ENCODE measurements at regions not wholly inside any gene's neighbourhood (a gene's known extent, or its start where the extent isn't known, plus 50 kb on each side); places are given as distances from the start of the nearest gene placed in this dataset.

- DNase-seq, result no peak
These were observed 1132.6 kb downstream of the MAT2B start for GRCh38 chr5:164637931-164638521.

- DNase-seq, result no peak
These were observed 1143.8 kb downstream of the MAT2B start for GRCh38 chr5:164649266-164649665.

GRCh38 chr5:164650427-164650826, 1145.0 kb downstream of the MAT2B start:
- DNase-seq, result no peak

GRCh38 chr5:164651546-164652275, 1146.3 kb downstream of the MAT2B start:
- no peak for DNase-seq

GRCh38 chr5:164652276-164652660, 1146.8 kb downstream of the MAT2B start:
- DNase-seq, result no peak

- no peak for DNase-seq
These were observed 1158.0 kb downstream of the MAT2B start for GRCh38 chr5:164663198-164663989.

- no peak for DNase-seq
These were observed 1166.2 kb downstream of the MAT2B start for GRCh38 chr5:164671640-164672039.

GRCh38 chr5:164672205-164672604, 1166.8 kb downstream of the MAT2B start:
- no peak for DNase-seq

GRCh38 chr5:164672931-164673694, 1167.7 kb downstream of the MAT2B start:
- DNase-seq, result no peak

- no peak for DNase-seq
These were observed 1174.0 kb downstream of the MAT2B start for GRCh38 chr5:164679461-164679860.

- DNase-seq, result no peak
These were observed 1174.8 kb downstream of the MAT2B start for GRCh38 chr5:164680216-164680615.

- no peak for DNase-seq
These were observed 1175.5 kb downstream of the MAT2B start for GRCh38 chr5:164680812-164681520.

- DNase-seq, result no peak
These were observed 1182.0 kb downstream of the MAT2B start for GRCh38 chr5:164687391-164687790.

GRCh38 chr5:164688437-164688836, 1183.0 kb downstream of the MAT2B start:
- no peak for DNase-seq

GRCh38 chr5:164708831-164709230, 1203.4 kb downstream of the MAT2B start:
- no peak for DNase-seq

GRCh38 chr5:164713682-164714081, 1208.3 kb downstream of the MAT2B start:
- DNase-seq, result no peak

- DNase-seq, result no peak
These were observed 1215.7 kb downstream of the MAT2B start for GRCh38 chr5:164721116-164721515.

- DNase-seq, result no peak
These were observed 1216.2 kb downstream of the MAT2B start for GRCh38 chr5:164721656-164722055.

- DNase-seq, result no peak
These were observed 1217.3 kb downstream of the MAT2B start for GRCh38 chr5:164722702-164723101.

- no peak for DNase-seq
These were observed 1221.6 kb downstream of the MAT2B start for GRCh38 chr5:164727012-164727411.

GRCh38 chr5:164728733-164729132, 1223.3 kb downstream of the MAT2B start:
- no peak for DNase-seq

- no peak for DNase-seq
These were observed 1229.9 kb downstream of the MAT2B start for GRCh38 chr5:164735334-164735733.

- DNase-seq, result no peak
These were observed 1236.0 kb downstream of the MAT2B start for GRCh38 chr5:164741376-164741775.

Data from midbrain (tissue), 1 donor.